ENCODE measurements at regions not wholly inside any gene's neighbourhood (a gene's known extent, or its start where the extent isn't known, plus 50 kb on each side); places are given as distances from the start of the nearest gene placed in this dataset.

DNA sequence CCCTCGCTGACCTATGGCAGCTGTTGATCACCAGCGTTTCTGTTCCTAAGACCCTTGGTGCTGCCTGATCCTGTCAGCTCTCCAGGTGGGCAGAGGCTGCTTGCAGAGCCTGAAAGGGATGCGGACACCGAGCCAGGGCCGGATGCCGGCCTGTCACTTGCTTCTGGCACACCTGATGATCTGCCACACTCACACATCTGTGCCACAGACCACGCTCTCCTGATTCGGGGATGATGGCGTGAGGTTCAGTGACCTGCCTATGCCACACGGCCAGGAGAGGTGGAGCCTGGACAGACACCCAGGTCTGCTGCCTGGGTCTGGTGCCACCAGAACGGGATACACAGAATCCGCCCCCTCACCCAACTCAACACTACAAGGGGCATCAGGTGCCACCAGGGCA is 129.4 kb upstream of the GLI2 start:
- DNase-seq (ENCODE audit: low read depth) (no peak), FAIRE-seq (no peak)
- Histone ChIP-seq H3K4me2 (ENCODE audit: low read length) (no peak overlapping the region), H3K27ac (ENCODE audit: low read depth, low read length) (no peak overlapping the region), H3K79me2 (ENCODE audit: insufficient read depth, low read length) (no peaks in the 10 kb centered on the region), H3K4me1 (ENCODE audit: insufficient read depth, low read length) (peaks cover 2% of the 10 kb centered on the region), H3K9ac (ENCODE audit: low read length) (no peak overlapping the region), H2AFZ (ENCODE audit: low read depth, low read length) (no peak overlapping the region), H4K20me1 (ENCODE audit: insufficient read depth, low read length) (no peaks in the 10 kb centered on the region), H3K36me3 (ENCODE audit: insufficient read depth, low read length) (no peaks in the 10 kb centered on the region), H3K9me3 (ENCODE audit: insufficient read depth, low read depth, low read length) (no peaks in the 10 kb centered on the region), H3K27me3 (ENCODE audit: insufficient read depth, low read length) (no peaks in the 10 kb centered on the region), H3K4me3 (ENCODE audit: insufficient read depth, low read depth, low read length) (no peak overlapping the region)
- Mint-ChIP-seq H3K27me3 (ENCODE audit: low read depth, unreplicated experiment) (peaks cover 56% of the 10 kb centered on the region), H3K4me3 (ENCODE audit: unreplicated experiment) (no peak overlapping the region), H3K27ac (ENCODE audit: unreplicated experiment) (no peak overlapping the region), H3K36me3 (ENCODE audit: low read depth, unreplicated experiment) (no peaks in the 10 kb centered on the region), H3K9me3 (ENCODE audit: unreplicated experiment) (peaks cover 2% of the 10 kb centered on the region), H3K4me1 (ENCODE audit: low read depth, unreplicated experiment) (peaks cover 7% of the 10 kb centered on the region)
- no peak for TF ChIP-seq EZH2 (IDR thresholded peaks at IDR 0.05; ENCODE audit: insufficient read depth, low read length)
- TF ChIP-seq, protein P1, sequence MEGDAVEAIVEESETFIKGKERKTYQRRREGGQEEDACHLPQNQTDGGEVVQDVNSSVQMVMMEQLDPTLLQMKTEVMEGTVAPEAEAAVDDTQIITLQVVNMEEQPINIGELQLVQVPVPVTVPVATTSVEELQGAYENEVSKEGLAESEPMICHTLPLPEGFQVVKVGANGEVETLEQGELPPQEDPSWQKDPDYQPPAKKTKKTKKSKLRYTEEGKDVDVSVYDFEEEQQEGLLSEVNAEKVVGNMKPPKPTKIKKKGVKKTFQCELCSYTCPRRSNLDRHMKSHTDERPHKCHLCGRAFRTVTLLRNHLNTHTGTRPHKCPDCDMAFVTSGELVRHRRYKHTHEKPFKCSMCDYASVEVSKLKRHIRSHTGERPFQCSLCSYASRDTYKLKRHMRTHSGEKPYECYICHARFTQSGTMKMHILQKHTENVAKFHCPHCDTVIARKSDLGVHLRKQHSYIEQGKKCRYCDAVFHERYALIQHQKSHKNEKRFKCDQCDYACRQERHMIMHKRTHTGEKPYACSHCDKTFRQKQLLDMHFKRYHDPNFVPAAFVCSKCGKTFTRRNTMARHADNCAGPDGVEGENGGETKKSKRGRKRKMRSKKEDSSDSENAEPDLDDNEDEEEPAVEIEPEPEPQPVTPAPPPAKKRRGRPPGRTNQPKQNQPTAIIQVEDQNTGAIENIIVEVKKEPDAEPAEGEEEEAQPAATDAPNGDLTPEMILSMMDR (IDR thresholded peaks at IDR 0.05; ENCODE audit: insufficient read depth, low read depth, low read length), result no peak

DNA sequence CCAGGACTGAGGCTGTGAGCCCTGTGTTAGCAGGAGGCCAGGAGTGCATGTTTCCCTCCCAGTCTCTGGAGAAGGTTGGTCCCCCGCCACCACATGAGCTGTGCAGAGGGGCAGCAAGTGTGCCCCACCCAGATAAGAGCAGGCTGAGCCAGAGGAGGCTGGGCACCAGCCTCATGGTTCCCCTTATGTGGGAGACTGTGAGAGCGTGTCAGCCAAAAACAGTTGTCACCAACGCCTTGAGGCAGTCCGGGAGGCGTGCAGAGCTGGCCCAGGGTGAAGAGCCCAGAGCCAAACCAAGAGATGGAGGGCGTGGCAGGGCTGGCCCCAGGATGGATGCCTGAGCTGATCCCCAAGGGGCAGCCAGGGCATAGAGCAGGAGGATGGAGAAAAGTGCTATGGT is 128.7 kb upstream of the GLI2 start:
- Mint-ChIP-seq H3K9me3 (ENCODE audit: unreplicated experiment) (peaks cover 2% of the 10 kb centered on the region), H3K4me1 (ENCODE audit: low read depth, unreplicated experiment) (peaks cover 7% of the 10 kb centered on the region), H3K36me3 (ENCODE audit: low read depth, unreplicated experiment) (no peaks in the 10 kb centered on the region), H3K27ac (ENCODE audit: unreplicated experiment) (no peak overlapping the region), H3K4me3 (ENCODE audit: unreplicated experiment) (no peak overlapping the region), H3K27me3 (ENCODE audit: low read depth, unreplicated experiment) (peaks cover 57% of the 10 kb centered on the region)
- H3K9me3 ChIP-seq (ENCODE audit: insufficient read depth, low read depth, low read length), result no peaks in the 10 kb centered on the region
- peaks cover 2% of the 10 kb centered on the region for H3K4me1 ChIP-seq (ENCODE audit: insufficient read depth, low read length)
- TF ChIP-seq, protein P1 (IDR thresholded peaks at IDR 0.05; ENCODE audit: insufficient read depth, low read depth, low read length), result no peak
- TF ChIP-seq EZH2 (IDR thresholded peaks at IDR 0.05; ENCODE audit: insufficient read depth, low read length), result no peak
- FAIRE-seq (no peak), DNase-seq (ENCODE audit: low read depth) (no peak)
- H3K4me2 ChIP-seq (ENCODE audit: low read length), result no peak overlapping the region
- H2AFZ ChIP-seq (ENCODE audit: low read depth, low read length), result no peak overlapping the region
- no peaks in the 10 kb centered on the region for H3K79me2 ChIP-seq (ENCODE audit: insufficient read depth, low read length)
- no peak overlapping the region for H3K4me3 ChIP-seq (ENCODE audit: insufficient read depth, low read depth, low read length)
- no peak overlapping the region for H3K27ac ChIP-seq (ENCODE audit: low read depth, low read length)
- H3K36me3 ChIP-seq (ENCODE audit: insufficient read depth, low read length), result no peaks in the 10 kb centered on the region
- H4K20me1 ChIP-seq (ENCODE audit: insufficient read depth, low read length), result no peaks in the 10 kb centered on the region
- H3K9ac ChIP-seq (ENCODE audit: low read length), result no peak overlapping the region
- no peaks in the 10 kb centered on the region for H3K27me3 ChIP-seq (ENCODE audit: insufficient read depth, low read length)

DNA sequence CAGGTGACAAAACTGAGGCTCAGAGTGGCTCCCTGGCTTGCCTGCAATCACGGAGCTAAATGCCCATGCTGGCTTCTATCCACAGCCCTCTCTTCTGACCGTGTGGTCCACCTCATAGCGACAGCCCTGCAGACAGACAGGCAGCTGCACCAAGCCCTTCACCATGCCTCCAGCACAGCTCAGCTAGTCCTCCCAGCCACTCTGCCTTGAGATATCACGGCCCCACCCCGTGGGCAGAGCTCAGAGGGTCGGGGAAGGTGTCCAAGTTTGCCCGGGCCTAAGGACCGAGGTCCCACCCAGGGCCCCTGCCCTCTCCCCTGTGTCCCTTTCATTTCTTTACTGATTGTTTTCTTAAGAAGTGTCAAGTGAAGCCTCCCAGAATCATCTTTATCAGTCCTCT is 128.2 kb upstream of the GLI2 start:
- FAIRE-seq, result no peak
- no peak overlapping the region for H2AFZ ChIP-seq (ENCODE audit: low read depth, low read length)
- DNase-seq (ENCODE audit: low read depth), result no peak
- no peak overlapping the region for H3K27ac ChIP-seq (ENCODE audit: low read depth, low read length)
- no peaks in the 10 kb centered on the region for H3K36me3 ChIP-seq (ENCODE audit: insufficient read depth, low read length)
- Mint-ChIP-seq H3K4me1 (ENCODE audit: low read depth, unreplicated experiment) (peaks cover 7% of the 10 kb centered on the region), H3K27me3 (ENCODE audit: low read depth, unreplicated experiment) (peaks cover 63% of the 10 kb centered on the region), H3K27ac (ENCODE audit: unreplicated experiment) (no peak overlapping the region), H3K9me3 (ENCODE audit: unreplicated experiment) (peaks cover 4% of the 10 kb centered on the region), H3K4me3 (ENCODE audit: unreplicated experiment) (no peak overlapping the region), H3K36me3 (ENCODE audit: low read depth, unreplicated experiment) (no peaks in the 10 kb centered on the region)
- H3K27me3 ChIP-seq (ENCODE audit: insufficient read depth, low read length), result no peaks in the 10 kb centered on the region
- TF ChIP-seq EZH2 (IDR thresholded peaks at IDR 0.05; ENCODE audit: insufficient read depth, low read length), result no peak
- TF ChIP-seq, protein P1 (IDR thresholded peaks at IDR 0.05; ENCODE audit: insufficient read depth, low read depth, low read length), result no peak
- no peak overlapping the region for H3K4me3 ChIP-seq (ENCODE audit: insufficient read depth, low read depth, low read length)
- no peak overlapping the region for H3K9ac ChIP-seq (ENCODE audit: low read length)
- no peak overlapping the region for H3K4me2 ChIP-seq (ENCODE audit: low read length)
- no peaks in the 10 kb centered on the region for H3K9me3 ChIP-seq (ENCODE audit: insufficient read depth, low read depth, low read length)
- peaks cover 2% of the 10 kb centered on the region for H3K4me1 ChIP-seq (ENCODE audit: insufficient read depth, low read length)
- H4K20me1 ChIP-seq (ENCODE audit: insufficient read depth, low read length), result no peaks in the 10 kb centered on the region
- H3K79me2 ChIP-seq (ENCODE audit: insufficient read depth, low read length), result no peaks in the 10 kb centered on the region

All from astrocyte (in vitro differentiated cells and primary cell).